ENCODE measurements at regions not wholly inside any gene's neighbourhood (a gene's known extent, or its start where the extent isn't known, plus 50 kb on each side); places are given as distances from the start of the nearest gene placed in this dataset.
"Not testable (repeated sequence)": the region's sequence is repeated elsewhere in the genome, so short reads cannot be mapped to it uniquely, and the experiment has no call there.

DNA sequence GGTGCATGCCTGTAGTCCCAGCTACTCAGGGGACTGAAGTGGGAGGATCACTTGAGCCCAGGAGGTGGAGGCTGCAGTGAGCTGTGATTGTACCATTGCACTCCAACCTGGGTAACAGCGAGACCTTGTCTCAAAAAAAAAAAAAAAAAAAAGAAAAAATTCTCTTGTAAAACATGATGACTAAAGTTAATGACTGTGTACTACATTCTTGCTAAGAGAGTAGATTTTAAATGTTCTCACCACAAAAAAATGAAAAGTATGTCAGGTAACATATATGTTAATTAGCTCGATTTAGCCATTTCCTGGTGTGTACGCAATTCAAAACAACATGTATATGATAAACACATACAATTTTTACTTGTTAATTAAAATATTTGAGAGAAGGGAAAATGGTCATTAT is 480.7 kb upstream of the RGS6 start:
- H3K4me3 ChIP-seq (ENCODE audit: low read depth, low read length): no peak overlapping the region
- TF ChIP-seq, protein P1, sequence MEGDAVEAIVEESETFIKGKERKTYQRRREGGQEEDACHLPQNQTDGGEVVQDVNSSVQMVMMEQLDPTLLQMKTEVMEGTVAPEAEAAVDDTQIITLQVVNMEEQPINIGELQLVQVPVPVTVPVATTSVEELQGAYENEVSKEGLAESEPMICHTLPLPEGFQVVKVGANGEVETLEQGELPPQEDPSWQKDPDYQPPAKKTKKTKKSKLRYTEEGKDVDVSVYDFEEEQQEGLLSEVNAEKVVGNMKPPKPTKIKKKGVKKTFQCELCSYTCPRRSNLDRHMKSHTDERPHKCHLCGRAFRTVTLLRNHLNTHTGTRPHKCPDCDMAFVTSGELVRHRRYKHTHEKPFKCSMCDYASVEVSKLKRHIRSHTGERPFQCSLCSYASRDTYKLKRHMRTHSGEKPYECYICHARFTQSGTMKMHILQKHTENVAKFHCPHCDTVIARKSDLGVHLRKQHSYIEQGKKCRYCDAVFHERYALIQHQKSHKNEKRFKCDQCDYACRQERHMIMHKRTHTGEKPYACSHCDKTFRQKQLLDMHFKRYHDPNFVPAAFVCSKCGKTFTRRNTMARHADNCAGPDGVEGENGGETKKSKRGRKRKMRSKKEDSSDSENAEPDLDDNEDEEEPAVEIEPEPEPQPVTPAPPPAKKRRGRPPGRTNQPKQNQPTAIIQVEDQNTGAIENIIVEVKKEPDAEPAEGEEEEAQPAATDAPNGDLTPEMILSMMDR (IDR thresholded peaks at IDR 0.05; ENCODE audit: control insufficient read depth, extremely low read depth, insufficient read depth): no peak
- DNase-seq (ENCODE audit: low read depth): no peak

DNA sequence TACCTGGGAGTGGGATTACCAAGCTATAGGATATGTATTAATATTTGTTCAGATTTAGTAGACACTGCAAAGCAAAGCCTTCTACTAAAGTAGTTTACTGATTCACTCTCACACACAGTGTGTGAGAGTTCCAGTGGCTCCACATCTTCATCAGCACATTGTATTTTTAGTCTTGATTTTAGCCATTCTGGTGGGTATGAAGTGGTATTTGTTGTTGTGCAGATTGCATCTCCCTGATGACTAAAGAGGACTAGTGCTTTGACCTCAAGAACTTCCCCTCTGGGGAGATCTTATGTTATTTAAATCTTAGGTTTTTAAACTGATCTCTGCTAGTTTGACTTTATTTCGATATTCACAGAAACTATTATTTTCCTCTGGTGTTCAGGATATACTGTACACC is 479.7 kb upstream of the RGS6 start:
- TF ChIP-seq, protein P1 (IDR thresholded peaks at IDR 0.05; ENCODE audit: control insufficient read depth, extremely low read depth, insufficient read depth): no peak
- no peak for DNase-seq (ENCODE audit: low read depth)
- H3K4me3 ChIP-seq (ENCODE audit: low read depth, low read length): no peak overlapping the region

DNA sequence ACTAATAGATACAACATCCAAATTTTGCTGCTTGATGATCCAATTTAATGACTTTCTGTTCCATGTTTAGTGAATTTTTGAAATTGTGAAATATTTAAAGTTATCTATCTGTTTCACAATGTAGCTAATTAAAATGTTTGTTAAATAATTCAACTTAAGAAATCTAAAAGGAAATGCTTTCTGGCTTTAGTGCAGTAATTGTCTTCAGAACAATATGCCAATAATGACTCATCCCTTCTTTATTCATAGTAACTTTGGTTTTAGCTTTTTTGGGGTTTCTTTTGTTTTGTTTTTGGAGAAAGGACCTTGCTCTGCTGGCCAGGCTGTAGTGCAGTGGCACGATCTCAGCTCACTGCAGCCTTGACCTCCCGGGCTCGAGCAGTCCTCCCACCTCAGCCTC is 479.2 kb upstream of the RGS6 start:
- no peak for DNase-seq (ENCODE audit: low read depth)
- TF ChIP-seq, protein P1 (IDR thresholded peaks at IDR 0.05; ENCODE audit: control insufficient read depth, extremely low read depth, insufficient read depth): no peak
- H3K4me3 ChIP-seq (ENCODE audit: low read depth, low read length): no peak overlapping the region

DNA sequence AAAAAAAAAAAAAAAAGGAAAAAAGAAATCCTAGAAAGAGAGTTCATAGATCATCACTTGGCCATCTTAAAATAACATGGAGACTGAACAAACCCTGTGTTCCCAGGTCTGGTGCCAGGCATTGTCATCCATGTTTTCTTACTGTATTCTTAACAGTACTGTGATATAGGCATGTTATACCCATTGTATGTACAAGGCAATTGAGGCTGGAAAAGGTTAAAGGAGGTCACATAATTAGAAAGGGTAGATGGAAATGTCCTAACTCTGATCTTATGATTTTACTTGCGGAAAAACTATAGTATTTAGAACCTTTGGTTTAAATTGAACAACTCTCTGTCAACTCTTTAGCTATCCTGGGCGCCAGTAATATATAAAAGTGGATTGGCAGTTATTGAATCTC is 478.2 kb upstream of the RGS6 start:
- H3K4me3 ChIP-seq (ENCODE audit: low read depth, low read length): no peak overlapping the region
- TF ChIP-seq, protein P1 (IDR thresholded peaks at IDR 0.05; ENCODE audit: control insufficient read depth, extremely low read depth, insufficient read depth): no peak
- DNase-seq (ENCODE audit: low read depth): no peak

DNA sequence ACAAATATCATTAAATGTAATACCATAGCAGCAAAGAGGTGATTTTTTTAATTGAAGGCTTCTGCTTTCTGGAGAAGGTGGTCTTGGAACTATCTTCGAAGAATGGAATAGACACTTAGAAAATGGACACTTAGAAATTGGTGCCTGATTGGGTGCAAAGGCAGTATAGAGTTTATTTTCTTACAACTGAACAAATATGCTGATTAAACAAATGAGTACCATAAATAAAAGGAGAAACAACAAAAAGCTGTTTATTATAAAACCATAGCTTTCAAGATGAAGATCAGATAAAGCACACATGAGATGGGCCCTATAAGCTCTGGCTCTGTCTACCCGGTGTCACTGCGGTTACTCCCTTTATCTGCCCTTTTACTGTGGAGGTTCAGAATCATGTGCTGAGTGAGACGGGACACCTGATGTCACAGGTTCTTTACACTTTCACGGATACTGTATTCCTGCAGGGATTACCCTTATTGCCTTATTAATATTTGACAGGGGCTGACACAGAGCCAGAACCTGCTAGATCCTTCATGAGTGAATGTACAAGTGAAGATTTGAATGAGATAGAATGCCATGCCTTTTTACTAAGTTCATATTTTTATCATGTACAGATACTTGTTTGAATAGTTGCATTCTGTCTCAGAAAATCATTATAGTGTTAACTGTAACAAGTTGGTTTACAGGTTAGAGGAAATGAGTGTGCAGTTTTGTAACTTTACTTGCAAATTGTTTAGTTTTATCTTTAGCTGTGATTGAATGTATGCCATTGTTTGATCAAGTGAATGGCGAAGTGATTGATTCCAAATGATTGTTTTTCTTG is 477.5 kb upstream of the RGS6 start:
- TF ChIP-seq, protein P1 (IDR thresholded peaks at IDR 0.05; ENCODE audit: control insufficient read depth, extremely low read depth, insufficient read depth): no peak
- peak; percentile 73 for DNase-seq (ENCODE audit: low read depth)
- H3K4me3 ChIP-seq (ENCODE audit: low read depth, low read length): no peak overlapping the region

DNA sequence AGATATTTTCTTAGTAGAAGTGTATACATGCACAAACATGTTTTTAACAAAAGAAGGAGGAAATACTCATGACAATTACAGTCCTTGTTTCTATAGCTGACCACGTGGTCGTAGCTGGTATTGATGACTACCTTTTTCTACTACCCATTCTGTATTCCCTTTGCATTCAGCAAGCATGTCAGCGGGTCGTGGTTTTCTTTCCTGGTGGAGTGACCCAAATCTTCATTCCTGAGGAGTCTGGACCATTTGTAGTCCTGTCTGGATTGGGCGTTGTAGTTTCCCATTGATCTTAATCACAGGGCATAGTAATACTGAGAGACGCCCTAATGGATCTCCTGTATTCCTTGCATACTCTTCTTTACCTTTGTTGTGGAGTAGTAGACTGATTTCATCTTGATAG is 472.1 kb upstream of the RGS6 start:
- no peak for DNase-seq (ENCODE audit: low read depth)
- H3K4me3 ChIP-seq (ENCODE audit: low read depth, low read length): no peak overlapping the region
- TF ChIP-seq, protein P1 (IDR thresholded peaks at IDR 0.05; ENCODE audit: control insufficient read depth, extremely low read depth, insufficient read depth): no peak

DNA sequence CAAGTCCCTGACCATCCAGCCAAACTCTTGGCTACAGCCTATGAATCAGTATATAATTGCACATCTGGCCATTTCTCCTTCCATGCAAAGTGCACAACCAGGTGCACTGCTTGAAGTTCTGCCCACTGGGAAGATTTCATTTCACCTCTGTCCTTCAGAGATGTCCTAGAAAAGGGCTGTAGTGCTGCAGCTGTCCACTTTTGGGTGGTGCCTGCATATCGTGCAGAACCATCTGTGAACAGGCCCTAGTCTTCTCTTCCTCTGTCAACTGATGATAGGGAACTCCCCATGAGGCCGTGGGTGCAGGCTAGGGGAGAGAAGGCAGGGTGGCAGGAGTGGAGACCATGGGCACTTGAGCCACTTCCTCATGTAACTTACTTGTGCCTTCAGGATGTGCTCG is 470.6 kb upstream of the RGS6 start:
- H3K4me3 ChIP-seq (ENCODE audit: low read depth, low read length); DNase-seq (ENCODE audit: low read depth): not testable (repeated sequence)

Data from LNCaP clone FGC (cell line).